SW 1271 (cell line): ENCODE measurements at regions not wholly inside any gene's neighbourhood (a gene's known extent, or its start where the extent isn't known, plus 50 kb on each side); places are given as distances from the start of the nearest gene placed in this dataset.
A peak's percentile ranks its signal among the peaks of the same experiment; 100 is the strongest.

Experiments
- DNase-seq, 2 experiments: peaks; one replicate each; lab custom pipeline; 2025; lab: John Stamatoyannopoulos, UW

- no peak for DNase-seq
Measured at GRCh38 chr18:42268186-42268725, 313.2 kb downstream of the PIK3C3 start.

- DNase-seq: no peak
Measured at GRCh38 chr18:42268798-42269197, 313.8 kb downstream of the PIK3C3 start.

GRCh38 chr18:42271647-42272414 lies 316.8 kb downstream of the PIK3C3 start:
- DNase-seq: no peak

GRCh38 chr18:42274488-42275137 lies 319.6 kb downstream of the PIK3C3 start:
- DNase-seq: peak in 1 of 2 experiments; percentile 26

- no peak for DNase-seq
Measured at GRCh38 chr18:42275138-42275535, 320.1 kb downstream of the PIK3C3 start.

- DNase-seq: no peak
Measured at GRCh38 chr18:42275949-42276730, 321.1 kb downstream of the PIK3C3 start.

- DNase-seq: no peak
Measured at GRCh38 chr18:42281124-42281523, 326.1 kb downstream of the PIK3C3 start.

- DNase-seq: no peak
Measured at GRCh38 chr18:42281851-42282250, 326.8 kb downstream of the PIK3C3 start.

GRCh38 chr18:42287047-42287446 lies 332.0 kb downstream of the PIK3C3 start:
- DNase-seq: no peak

GRCh38 chr18:42288129-42288528 lies 333.1 kb downstream of the PIK3C3 start:
- DNase-seq: no peak

- DNase-seq: no peak
Measured at GRCh38 chr18:42289526-42289925, 334.5 kb downstream of the PIK3C3 start.

GRCh38 chr18:42290318-42291307 lies 335.6 kb downstream of the PIK3C3 start:
- no peak for DNase-seq

GRCh38 chr18:42292654-42293053 lies 337.6 kb downstream of the PIK3C3 start:
- DNase-seq: no peak

GRCh38 chr18:42296192-42296591 lies 341.2 kb downstream of the PIK3C3 start:
- DNase-seq: no peak

- no peak for DNase-seq
Measured at GRCh38 chr18:42296723-42297122, 341.7 kb downstream of the PIK3C3 start.

GRCh38 chr18:42298759-42299675 lies 344.0 kb downstream of the PIK3C3 start:
- DNase-seq: peak; percentile 5 to 50

- no peak for DNase-seq
Measured at GRCh38 chr18:42305869-42306593, 351.0 kb downstream of the PIK3C3 start.

GRCh38 chr18:42306594-42306980 lies 351.6 kb downstream of the PIK3C3 start:
- DNase-seq: no peak

- no peak for DNase-seq
Measured at GRCh38 chr18:42310956-42311355, 355.9 kb downstream of the PIK3C3 start.

- no peak for DNase-seq
Measured at GRCh38 chr18:42326752-42327151, 371.7 kb downstream of the PIK3C3 start.
